ENCODE measurements at regions not wholly inside any gene's neighbourhood (a gene's known extent, or its start where the extent isn't known, plus 50 kb on each side); places are given as distances from the start of the nearest gene placed in this dataset.
A peak's percentile ranks its signal among the peaks of the same experiment; 100 is the strongest.

GRCh38 chr9:107222020-107222522 is 61.0 kb upstream of the RAD23B start:
- Mint-ChIP-seq H3K36me3 (ENCODE audit: low read depth) (no peaks in the 10 kb centered on the region), H3K4me3 (peak overlapping the region; percentile 86), H3K27me3 (ENCODE audit: insufficient read depth) (no peaks in the 10 kb centered on the region; the same call in 1 of the 2 replicates), H3K27ac (peak overlapping the region; percentile 78), H3K4me1 (ENCODE audit: low read depth) (peaks cover 24% of the 10 kb centered on the region), H3K9me3 (no peaks in the 10 kb centered on the region)
- TF ChIP-seq CTCF (IDR thresholded peaks at IDR 0.05): no peak
- peak; percentile 66 for DNase-seq

- no peak for TF ChIP-seq CTCF (IDR thresholded peaks at IDR 0.05)
- H3K9me3 Mint-ChIP-seq: no peaks in the 10 kb centered on the region
- no peak for DNase-seq
- H3K27me3 Mint-ChIP-seq (ENCODE audit: insufficient read depth): 0 out of 2 replicates have a peak, but pooled peaks cover under 1% of the 10 kb centered on the region
- H3K27ac Mint-ChIP-seq: no peak overlapping the region
- peaks cover 32% of the 10 kb centered on the region for H3K4me1 Mint-ChIP-seq (ENCODE audit: low read depth)
- H3K36me3 Mint-ChIP-seq (ENCODE audit: low read depth): no peaks in the 10 kb centered on the region
- H3K4me3 Mint-ChIP-seq: no peak overlapping the region; the same call in 1 of the 2 replicates
These were observed 59.7 kb upstream of the RAD23B start for GRCh38 chr9:107223381-107223780.

GRCh38 chr9:107224252-107224651 is 58.8 kb upstream of the RAD23B start:
- H3K27ac Mint-ChIP-seq: no peak overlapping the region
- peaks cover 33% of the 10 kb centered on the region for H3K4me1 Mint-ChIP-seq (ENCODE audit: low read depth)
- no peak for TF ChIP-seq CTCF (IDR thresholded peaks at IDR 0.05)
- no peaks in the 10 kb centered on the region for H3K9me3 Mint-ChIP-seq
- 0 out of 2 replicates have a peak, but pooled peaks cover 6% of the 10 kb centered on the region for H3K27me3 Mint-ChIP-seq (ENCODE audit: insufficient read depth)
- no peaks in the 10 kb centered on the region for H3K36me3 Mint-ChIP-seq (ENCODE audit: low read depth)
- no peak overlapping the region for H3K4me3 Mint-ChIP-seq
- DNase-seq: no peak

GRCh38 chr9:107226421-107226820 is 56.7 kb upstream of the RAD23B start:
- Mint-ChIP-seq H3K9me3 (no peaks in the 10 kb centered on the region), H3K4me1 (ENCODE audit: low read depth) (peaks cover 29% of the 10 kb centered on the region), H3K27ac (no peak overlapping the region), H3K27me3 (ENCODE audit: insufficient read depth) (peaks cover 11% of the 10 kb centered on the region; the same call in 1 of the 2 replicates), H3K4me3 (no peak overlapping the region), H3K36me3 (ENCODE audit: low read depth) (no peaks in the 10 kb centered on the region)
- TF ChIP-seq CTCF (IDR thresholded peaks at IDR 0.05): no peak
- no peak for DNase-seq

- H3K27ac Mint-ChIP-seq: no peak overlapping the region
- no peak for DNase-seq
- no peak for TF ChIP-seq CTCF (IDR thresholded peaks at IDR 0.05)
- peaks cover 15% of the 10 kb centered on the region for H3K4me1 Mint-ChIP-seq (ENCODE audit: low read depth)
- H3K36me3 Mint-ChIP-seq (ENCODE audit: low read depth): no peaks in the 10 kb centered on the region
- H3K9me3 Mint-ChIP-seq: no peaks in the 10 kb centered on the region
- no peak overlapping the region for H3K4me3 Mint-ChIP-seq
- H3K27me3 Mint-ChIP-seq (ENCODE audit: insufficient read depth): peaks cover 11% of the 10 kb centered on the region; the same call in 1 of the 2 replicates
These were observed 55.3 kb upstream of the RAD23B start for GRCh38 chr9:107227774-107228173.

All from HFFc6 (cell line).